ENCODE measurements at regions not wholly inside any gene's neighbourhood (a gene's known extent, or its start where the extent isn't known, plus 50 kb on each side); places are given as distances from the start of the nearest gene placed in this dataset.

DNA sequence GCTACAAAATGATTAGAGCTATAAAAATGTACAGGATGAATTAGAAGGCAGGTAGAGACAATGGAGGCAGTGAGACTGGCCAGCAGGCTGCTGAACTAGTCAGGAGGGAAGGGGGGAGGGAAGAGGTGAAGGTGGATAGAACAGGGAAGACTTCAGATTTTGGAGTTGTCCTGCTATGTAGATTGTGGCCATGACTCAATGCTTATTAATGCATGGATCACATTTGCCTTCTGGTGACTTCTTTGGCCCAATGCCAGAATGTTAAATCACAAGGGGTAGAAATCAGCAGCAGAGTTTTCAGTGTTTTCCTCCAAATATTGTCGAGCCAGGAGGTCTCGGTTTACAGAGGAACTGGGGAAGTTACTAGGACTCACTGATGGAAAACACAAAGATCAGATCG is 346.6 kb downstream of the AASDHPPT start:
- Histone ChIP-seq H3K4me1 (ENCODE audit: control insufficient read depth, low read length) (no peaks in the 10 kb centered on the region), H3K79me2 (ENCODE audit: control insufficient read depth, low read length) (no peaks in the 10 kb centered on the region), H3K9me3 (ENCODE audit: control insufficient read depth, insufficient read depth, low read length) (no peaks in the 10 kb centered on the region), H3K27ac (ENCODE audit: low read depth, low read length) (no peak overlapping the region), H3K9me2 (replicated peaks; ENCODE audit: control insufficient read depth, low read length) (no peaks in the 10 kb centered on the region), H4K20me1 (ENCODE audit: control insufficient read depth, insufficient read depth, low read depth, low read length) (no peaks in the 10 kb centered on the region), H3K27me3 (ENCODE audit: control insufficient read depth, low read length) (no peaks in the 10 kb centered on the region), H3K4me3 (ENCODE audit: low read length) (no peak overlapping the region), H3K4me2 (ENCODE audit: low read length) (no peak overlapping the region), H3F3A (ENCODE audit: control insufficient read depth, insufficient read depth) (no peaks in the 10 kb centered on the region), H3K36me3 (ENCODE audit: control insufficient read depth, low read length) (no peaks in the 10 kb centered on the region)
- TF ChIP-seq CTCF (IDR thresholded peaks at IDR 0.05; ENCODE audit: low read depth, low read length, poor library complexity, severe bottlenecking): no peak
- no peak for TF ChIP-seq EZH2phosphoT487 (IDR thresholded peaks at IDR 0.05; ENCODE audit: borderline replicate concordance, low read length)

GRCh38 chr11:106425819-106426218 is 348.4 kb downstream of the AASDHPPT start:
- no peak overlapping the region for H3K27ac ChIP-seq (ENCODE audit: low read depth, low read length)
- H3K36me3 ChIP-seq (ENCODE audit: control insufficient read depth, low read length): no peaks in the 10 kb centered on the region
- H3K4me1 ChIP-seq (ENCODE audit: control insufficient read depth, low read length): no peaks in the 10 kb centered on the region
- no peak overlapping the region for H3K4me3 ChIP-seq (ENCODE audit: low read length)
- H3K9me2 ChIP-seq (replicated peaks; ENCODE audit: control insufficient read depth, low read length): no peaks in the 10 kb centered on the region
- H3K9me3 ChIP-seq (ENCODE audit: control insufficient read depth, insufficient read depth, low read length): no peaks in the 10 kb centered on the region
- no peaks in the 10 kb centered on the region for H3K27me3 ChIP-seq (ENCODE audit: control insufficient read depth, low read length)
- no peaks in the 10 kb centered on the region for H3K79me2 ChIP-seq (ENCODE audit: control insufficient read depth, low read length)
- TF ChIP-seq EZH2phosphoT487 (IDR thresholded peaks at IDR 0.05; ENCODE audit: borderline replicate concordance, low read length) (no peak), CTCF (IDR thresholded peaks at IDR 0.05; ENCODE audit: low read depth, low read length, poor library complexity, severe bottlenecking) (no peak)
- no peak overlapping the region for H3K4me2 ChIP-seq (ENCODE audit: low read length)
- H4K20me1 ChIP-seq (ENCODE audit: control insufficient read depth, insufficient read depth, low read depth, low read length): no peaks in the 10 kb centered on the region
- no peaks in the 10 kb centered on the region for H3F3A ChIP-seq (ENCODE audit: control insufficient read depth, insufficient read depth)

DNA sequence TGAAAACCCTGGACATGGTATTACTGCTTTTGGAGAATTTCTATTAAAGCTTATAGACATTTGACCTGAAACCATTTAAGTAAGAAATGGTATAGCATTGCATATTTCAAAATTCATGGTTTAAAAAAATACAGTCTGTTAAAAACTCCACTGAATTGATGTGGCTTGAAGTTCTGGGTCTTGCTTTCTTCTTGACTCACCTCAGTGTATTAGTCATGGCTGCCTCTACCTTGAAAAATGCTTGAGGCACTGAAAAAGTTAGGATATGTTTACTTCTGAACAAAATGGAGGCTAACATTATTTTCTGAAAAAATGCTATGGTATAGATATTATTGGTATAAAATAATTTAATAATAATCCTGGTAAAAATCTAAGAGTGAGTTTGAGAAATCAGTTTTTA is 349.2 kb downstream of the AASDHPPT start:
- no peaks in the 10 kb centered on the region for H3K27me3 ChIP-seq (ENCODE audit: control insufficient read depth, low read length)
- no peaks in the 10 kb centered on the region for H3K9me2 ChIP-seq (replicated peaks; ENCODE audit: control insufficient read depth, low read length)
- H3K36me3 ChIP-seq (ENCODE audit: control insufficient read depth, low read length): no peaks in the 10 kb centered on the region
- no peak overlapping the region for H3K27ac ChIP-seq (ENCODE audit: low read depth, low read length)
- H3K9me3 ChIP-seq (ENCODE audit: control insufficient read depth, insufficient read depth, low read length): no peaks in the 10 kb centered on the region
- H3K4me1 ChIP-seq (ENCODE audit: control insufficient read depth, low read length): no peaks in the 10 kb centered on the region
- H3K79me2 ChIP-seq (ENCODE audit: control insufficient read depth, low read length): no peaks in the 10 kb centered on the region
- H4K20me1 ChIP-seq (ENCODE audit: control insufficient read depth, insufficient read depth, low read depth, low read length): no peaks in the 10 kb centered on the region
- no peak for TF ChIP-seq EZH2phosphoT487 (IDR thresholded peaks at IDR 0.05; ENCODE audit: borderline replicate concordance, low read length)
- TF ChIP-seq CTCF (IDR thresholded peaks at IDR 0.05; ENCODE audit: low read depth, low read length, poor library complexity, severe bottlenecking): no peak
- no peak overlapping the region for H3K4me2 ChIP-seq (ENCODE audit: low read length)
- H3F3A ChIP-seq (ENCODE audit: control insufficient read depth, insufficient read depth): no peaks in the 10 kb centered on the region
- no peak overlapping the region for H3K4me3 ChIP-seq (ENCODE audit: low read length)

GRCh38 chr11:106427736-106428135 is 350.3 kb downstream of the AASDHPPT start:
- H3K4me3 ChIP-seq (ENCODE audit: low read length): no peak overlapping the region
- H3K36me3 ChIP-seq (ENCODE audit: control insufficient read depth, low read length): no peaks in the 10 kb centered on the region
- no peaks in the 10 kb centered on the region for H3K9me2 ChIP-seq (replicated peaks; ENCODE audit: control insufficient read depth, low read length)
- H3K9me3 ChIP-seq (ENCODE audit: control insufficient read depth, insufficient read depth, low read length): no peaks in the 10 kb centered on the region
- no peaks in the 10 kb centered on the region for H3K4me1 ChIP-seq (ENCODE audit: control insufficient read depth, low read length)
- H3K27ac ChIP-seq (ENCODE audit: low read depth, low read length): no peak overlapping the region
- no peaks in the 10 kb centered on the region for H3F3A ChIP-seq (ENCODE audit: control insufficient read depth, insufficient read depth)
- H3K27me3 ChIP-seq (ENCODE audit: control insufficient read depth, low read length): no peaks in the 10 kb centered on the region
- no peaks in the 10 kb centered on the region for H3K79me2 ChIP-seq (ENCODE audit: control insufficient read depth, low read length)
- no peaks in the 10 kb centered on the region for H4K20me1 ChIP-seq (ENCODE audit: control insufficient read depth, insufficient read depth, low read depth, low read length)
- no peak overlapping the region for H3K4me2 ChIP-seq (ENCODE audit: low read length)
- no peak for TF ChIP-seq EZH2phosphoT487 (IDR thresholded peaks at IDR 0.05; ENCODE audit: borderline replicate concordance, low read length)
- no peak for TF ChIP-seq CTCF (IDR thresholded peaks at IDR 0.05; ENCODE audit: low read depth, low read length, poor library complexity, severe bottlenecking)
